Putamen (tissue), 1 donor: ENCODE measurements at regions not wholly inside any gene's neighbourhood (a gene's known extent, or its start where the extent isn't known, plus 50 kb on each side); places are given as distances from the start of the nearest gene placed in this dataset.

Experiments
- DNase-seq: peaks from one replicate; pipeline ENCODE4 v3.0.0-alpha.2; 2016; ENCODE audit warnings: low spot score

- DNase-seq, result no peak
These were observed 250.4 kb upstream of the SMIM21 start for GRCh38 chr18:75677696-75678455.

GRCh38 chr18:75660932-75661331, 233.4 kb upstream of the SMIM21 start:
- DNase-seq, result no peak

- no peak for DNase-seq
These were observed 232.1 kb upstream of the SMIM21 start for GRCh38 chr18:75659535-75660023.

- no peak for DNase-seq
These were observed 230.8 kb upstream of the SMIM21 start for GRCh38 chr18:75658330-75658729.

GRCh38 chr18:75656563-75657247, 229.2 kb upstream of the SMIM21 start:
- DNase-seq, result no peak

- DNase-seq, result no peak
These were observed 228.5 kb upstream of the SMIM21 start for GRCh38 chr18:75656035-75656434.

- DNase-seq, result no peak
These were observed 227.6 kb upstream of the SMIM21 start for GRCh38 chr18:75654851-75655751.

GRCh38 chr18:75654386-75654785, 226.9 kb upstream of the SMIM21 start:
- no peak for DNase-seq

- DNase-seq, result no peak
These were observed 225.0 kb upstream of the SMIM21 start for GRCh38 chr18:75652528-75652927.

GRCh38 chr18:75644871-75645270, 217.4 kb upstream of the SMIM21 start:
- DNase-seq, result no peak

GRCh38 chr18:75643083-75643482, 215.6 kb upstream of the SMIM21 start:
- DNase-seq, result no peak

GRCh38 chr18:75639472-75639831, 211.9 kb upstream of the SMIM21 start:
- DNase-seq, result no peak

GRCh38 chr18:75638776-75639471, 211.4 kb upstream of the SMIM21 start:
- DNase-seq, result peak; percentile 78

GRCh38 chr18:75638223-75638775, 210.8 kb upstream of the SMIM21 start:
- no peak for DNase-seq

GRCh38 chr18:75635096-75635495, 207.6 kb upstream of the SMIM21 start:
- no peak for DNase-seq

- no peak for DNase-seq
These were observed 198.5 kb upstream of the SMIM21 start for GRCh38 chr18:75625966-75626365.

- DNase-seq, result no peak
These were observed 197.4 kb upstream of the SMIM21 start for GRCh38 chr18:75624869-75625268.

- DNase-seq, result no peak
These were observed 194.3 kb upstream of the SMIM21 start for GRCh38 chr18:75621818-75622217.

- no peak for DNase-seq
These were observed 190.6 kb upstream of the SMIM21 start for GRCh38 chr18:75618146-75618545.

- DNase-seq, result no peak
These were observed 185.0 kb upstream of the SMIM21 start for GRCh38 chr18:75612456-75612855.

- no peak for DNase-seq
These were observed 180.2 kb upstream of the SMIM21 start for GRCh38 chr18:75607701-75608100.

GRCh38 chr18:75592527-75592926, 165.0 kb upstream of the SMIM21 start:
- DNase-seq, result no peak
